ENCODE measurements at regions not wholly inside any gene's neighbourhood (a gene's known extent, or its start where the extent isn't known, plus 50 kb on each side); places are given as distances from the start of the nearest gene placed in this dataset.

- TF ChIP-seq EZH2 (IDR thresholded peaks at IDR 0.05) (no peak), POLR2AphosphoS5 (IDR thresholded peaks at IDR 0.05; ENCODE audit: borderline replicate concordance, low read depth, low read length) (no peak)
Observed at GRCh38 chr13:88450515-88450914, 779.3 kb downstream of the SLITRK5 start.
